Cardiac fibroblast (primary cell): ENCODE measurements at regions not wholly inside any gene's neighbourhood (a gene's known extent, or its start where the extent isn't known, plus 50 kb on each side); places are given as distances from the start of the nearest gene placed in this dataset.
A peak's percentile ranks its signal among the peaks of the same experiment; 100 is the strongest.
"Not testable (repeated sequence)": the region's sequence is repeated elsewhere in the genome, so short reads cannot be mapped to it uniquely, and the experiment has no call there.

ENCODE experiments used
- DNase-seq, 2 donors: peaks; one replicate each; pipeline versions ENCODE4 v3.0.0 to v3.0.0-alpha.2; 2010; ENCODE audit warnings: low read depth in 2 of 2
- H3K4me3 ChIP-seq, 2 donors: replicated peaks in 1 of 2; 1 replicate in 1 of 2; 2 replicates in 1 of 2; pipeline ENCODE4 v1.5.1; 2011; ENCODE audit warnings: low read depth in 2 of 2, low read length in 2 of 2, mild to moderate bottlenecking in 2 of 2, moderate library complexity in 1 of 2
- TF ChIP-seq, protein P1 (sequence below): IDR thresholded peaks from one replicate; pipeline ENCODE4 v1.5.1; 2011; ENCODE audit warnings: low read depth, mild to moderate bottlenecking, low read length, inconsistent platforms

DNA sequence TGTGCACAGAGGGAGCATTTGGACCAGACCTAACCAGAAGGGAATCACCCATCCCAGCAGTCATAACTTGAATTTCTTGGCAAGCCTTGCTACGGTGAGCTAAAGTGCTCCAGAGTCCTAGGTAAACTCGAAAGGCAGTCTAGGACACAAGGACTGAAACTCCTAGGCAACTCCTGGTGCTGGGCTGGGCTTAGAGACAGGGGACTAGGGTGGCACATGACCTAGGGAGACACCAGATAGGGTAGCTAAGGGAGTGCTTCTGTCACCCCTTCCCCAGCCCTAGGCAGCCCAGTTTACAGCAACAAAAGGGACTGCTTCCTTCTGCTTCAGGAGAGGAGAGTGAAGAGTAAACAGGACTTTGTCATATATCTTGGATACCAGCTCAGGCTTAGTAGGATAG lies 256.4 kb upstream of the ARHGEF26 start:
- DNase-seq: no peak
- TF ChIP-seq, protein P1, sequence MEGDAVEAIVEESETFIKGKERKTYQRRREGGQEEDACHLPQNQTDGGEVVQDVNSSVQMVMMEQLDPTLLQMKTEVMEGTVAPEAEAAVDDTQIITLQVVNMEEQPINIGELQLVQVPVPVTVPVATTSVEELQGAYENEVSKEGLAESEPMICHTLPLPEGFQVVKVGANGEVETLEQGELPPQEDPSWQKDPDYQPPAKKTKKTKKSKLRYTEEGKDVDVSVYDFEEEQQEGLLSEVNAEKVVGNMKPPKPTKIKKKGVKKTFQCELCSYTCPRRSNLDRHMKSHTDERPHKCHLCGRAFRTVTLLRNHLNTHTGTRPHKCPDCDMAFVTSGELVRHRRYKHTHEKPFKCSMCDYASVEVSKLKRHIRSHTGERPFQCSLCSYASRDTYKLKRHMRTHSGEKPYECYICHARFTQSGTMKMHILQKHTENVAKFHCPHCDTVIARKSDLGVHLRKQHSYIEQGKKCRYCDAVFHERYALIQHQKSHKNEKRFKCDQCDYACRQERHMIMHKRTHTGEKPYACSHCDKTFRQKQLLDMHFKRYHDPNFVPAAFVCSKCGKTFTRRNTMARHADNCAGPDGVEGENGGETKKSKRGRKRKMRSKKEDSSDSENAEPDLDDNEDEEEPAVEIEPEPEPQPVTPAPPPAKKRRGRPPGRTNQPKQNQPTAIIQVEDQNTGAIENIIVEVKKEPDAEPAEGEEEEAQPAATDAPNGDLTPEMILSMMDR: no peak
- H3K4me3 ChIP-seq: no peak overlapping the region

GRCh38 chr3:153866901-153867300 lies 254.3 kb upstream of the ARHGEF26 start:
- TF ChIP-seq, protein P1: no peak
- DNase-seq: no peak

DNA sequence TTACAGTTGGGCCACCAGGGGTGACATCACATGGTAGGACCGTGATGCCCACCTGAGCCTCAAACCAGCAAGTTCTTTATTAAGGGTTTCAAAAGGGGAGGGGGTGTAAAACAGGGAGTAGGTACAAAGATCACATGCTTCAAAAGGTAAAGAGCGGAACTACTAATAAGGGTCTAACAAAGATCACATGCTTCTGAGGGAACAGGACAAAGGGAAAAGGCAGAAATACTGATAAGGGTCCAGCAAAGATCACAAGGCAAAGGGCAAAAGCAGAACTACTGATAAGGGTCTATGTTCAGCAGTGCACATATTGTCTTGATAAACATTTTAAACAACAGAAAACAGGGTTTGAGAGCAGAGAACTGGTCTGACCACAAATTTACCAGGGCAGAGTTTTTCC lies 246.8 kb upstream of the ARHGEF26 start:
- DNase-seq, H3K4me3 ChIP-seq: not testable (repeated sequence)

More at GRCh38 chr3:153866901-153867300, 254.3 kb upstream of the ARHGEF26 start:
- no peak overlapping the region for H3K4me3 ChIP-seq

DNA sequence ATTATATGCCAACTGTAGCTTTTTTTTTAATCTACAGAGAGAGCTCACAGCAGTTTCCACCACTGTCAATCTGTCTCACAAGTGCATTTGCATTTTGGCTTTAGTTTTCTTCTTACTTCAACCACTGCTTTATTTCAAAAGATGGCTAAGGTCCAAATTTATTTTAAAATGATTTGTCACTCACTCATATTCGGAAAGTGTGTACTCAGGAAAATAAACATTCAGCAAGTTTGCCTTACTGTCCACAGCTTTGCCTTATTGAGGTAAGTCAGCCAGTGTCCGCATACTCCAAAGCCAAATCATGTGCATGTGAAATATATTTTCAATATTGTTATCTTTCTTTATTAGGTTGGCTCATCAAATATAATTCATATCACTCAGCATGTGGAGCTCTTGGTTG lies 240.7 kb upstream of the ARHGEF26 start:
- H3K4me3 ChIP-seq: no peak overlapping the region
- DNase-seq: no peak
- TF ChIP-seq, protein P1: no peak

GRCh38 chr3:153881201-153881600 lies 240.0 kb upstream of the ARHGEF26 start:
- DNase-seq: peak in 1 of 2 donors; percentile 43
- TF ChIP-seq, protein P1: no peak
- no peak overlapping the region for H3K4me3 ChIP-seq

- no peak for DNase-seq
- no peak overlapping the region for H3K4me3 ChIP-seq
- TF ChIP-seq, protein P1: no peak
These were observed 235.8 kb upstream of the ARHGEF26 start for GRCh38 chr3:153885359-153885758.

GRCh38 chr3:153889905-153890334 lies 231.3 kb upstream of the ARHGEF26 start:
- TF ChIP-seq, protein P1: no peak
- DNase-seq: no peak
- no peak overlapping the region for H3K4me3 ChIP-seq
